K562 (cell line): ENCODE measurements at regions not wholly inside any gene's neighbourhood (a gene's known extent, or its start where the extent isn't known, plus 50 kb on each side); places are given as distances from the start of the nearest gene placed in this dataset.

Experiments
- ATAC-seq: fragments of 200-7000 bp; cut with Tn5 transposase; 3 replicates; pipeline ENCODE4 v1.9.1; 2020; ENCODE audit warnings: moderate library complexity
- BruUV-seq: library from RNA; stranded (reverse); fragments of 400-500 nt; replicated peaks from 2 replicates; lab custom pipeline; 2021; lab: Mats Ljungman, UMichigan
- CTCF ChIA-PET: fragments of 300-600 bp; formaldehyde crosslinking; extraction: SDS; loops from one replicate; lab custom pipeline; 2021; ENCODE audit warnings: low intra/inter-chr PET ratio; lab: Yijun Ruan, JAX
- POLR2A ChIA-PET: fragments of 300-600, 350-650 bp; sonication (Branson Sonifier 250); formaldehyde crosslinking; extraction: SDS; loops from one replicate; lab custom pipeline; 2021; ENCODE audit warnings: antibody characterized with exemption, inconsistent platforms; lab: Yijun Ruan, JAX
- DNase-seq, 4 experiments: peaks; one replicate each; pipeline versions ENCODE4 v3.0.0 to v3.0.0-alpha.2; 2011 to 2018; ENCODE audit warnings: low spot score in 3 of 4, mixed read lengths in 3 of 4; ENCODE audit errors: extremely low read depth in 1 of 4
- FAIRE-seq: peaks from 2 replicates; lab custom pipeline; 2011; peaks lifted over from hg19 to GRCh38; lab: Jason Lieb, UNC
- H2AFZ ChIP-seq: 2 replicates; pipeline ENCODE4 v1.6.0; 2011; ENCODE audit warnings: low read depth, low read length, control low read depth, inconsistent platforms
- H3K27ac ChIP-seq: fragments of 200-600 bp; 3 replicates; pipeline ENCODE4 v1.8.0; 2011; ENCODE audit warnings: low read depth, mild to moderate bottlenecking, control low read depth, inconsistent platforms, low read length, moderate library complexity, mixed read lengths; ENCODE audit errors: extremely low read depth
- H3K27me3 ChIP-seq, 2 experiments: fragments of 300-600 bp in 1 of 2; 2 replicates in 1 of 2; 3 replicates in 1 of 2; pipeline versions ENCODE4 v1.6.0 to v1.8.0; 2011; ENCODE audit warnings: inconsistent platforms in 2 of 2, low read length in 2 of 2, mild to moderate bottlenecking in 1 of 2, mixed read lengths in 1 of 2, moderate library complexity in 1 of 2; ENCODE audit not compliant: control insufficient read depth in 2 of 2, insufficient read depth in 2 of 2
- H3K36me3 ChIP-seq: fragments of 300-600 bp; 3 replicates; pipeline ENCODE4 v1.8.0; 2011; ENCODE audit warnings: mild to moderate bottlenecking, low read length, inconsistent platforms; ENCODE audit not compliant: control insufficient read depth, insufficient read depth
- H3K4me1 ChIP-seq, 2 experiments: fragments of 200-600 bp in 1 of 2; replicated peaks in 1 of 2; 2 replicates in 1 of 2; 3 replicates in 1 of 2; pipeline versions ENCODE4 v1.5.1 to v1.8.0; 2011; ENCODE audit warnings: inconsistent platforms in 2 of 2, low read length in 2 of 2, mild to moderate bottlenecking in 1 of 2, mixed read lengths in 1 of 2, moderate library complexity in 1 of 2; ENCODE audit not compliant: control insufficient read depth in 2 of 2, insufficient read depth in 2 of 2
- H3K4me2 ChIP-seq: 2 replicates; pipeline ENCODE4 v1.6.1; 2011; ENCODE audit warnings: low read length, control low read depth, inconsistent platforms, mixed read lengths; ENCODE audit not compliant: insufficient read depth
- H3K4me3 ChIP-seq: fragments of 200-600 bp; sonication (generic), shearing (Covaris generic); 2 replicates; pipeline ENCODE4 v1.5.1; 2016; ENCODE audit warnings: control low read depth, inconsistent platforms
- H3K79me2 ChIP-seq: fragments of 200-600 bp; 3 replicates; pipeline ENCODE4 v1.8.0; 2011; ENCODE audit warnings: low read length, inconsistent platforms; ENCODE audit not compliant: control insufficient read depth, insufficient read depth
- H3K9ac ChIP-seq, 2 experiments: 2 replicates each; pipeline versions ENCODE4 v1.6.0 to v1.6.1; 2011; ENCODE audit warnings: low read depth in 2 of 2, low read length in 2 of 2, control low read depth in 1 of 2, inconsistent platforms in 1 of 2, mild to moderate bottlenecking in 1 of 2, mixed read lengths in 1 of 2; ENCODE audit not compliant: insufficient read depth in 1 of 2
- H3K9me1 ChIP-seq: one replicate; pipeline ENCODE4 v1.6.0; 2011; ENCODE audit warnings: inconsistent platforms, mild to moderate bottlenecking, low read length, moderate library complexity; ENCODE audit not compliant: control insufficient read depth, insufficient read depth
- H3K9me3 ChIP-seq: replicated peaks from 2 replicates; pipeline ENCODE4 v1.5.1; 2011; ENCODE audit warnings: low read depth, low read length, inconsistent platforms; ENCODE audit not compliant: control insufficient read depth, insufficient read depth
- H4K20me1 ChIP-seq: replicated peaks from 2 replicates; pipeline ENCODE4 v1.6.1; 2011; ENCODE audit warnings: low read length, inconsistent platforms, mixed read lengths; ENCODE audit not compliant: control insufficient read depth, insufficient read depth
- C11orf30 ChIP-seq: fragments of 450-650 bp; IDR thresholded peaks from 2 replicates; pipeline ENCODE4 v1.6.1; 2016; ENCODE audit warnings: low read depth, mild to moderate bottlenecking
- CHD7 ChIP-seq: fragments of 200-600 bp; sonication (generic); IDR thresholded peaks from one replicate; pipeline ENCODE4 v1.6.1; 2012; ENCODE audit warnings: mild to moderate bottlenecking, low read depth, low read length, inconsistent platforms
- HNRNPUL1 ChIP-seq: fragments of 200-400 bp; formaldehyde crosslinking; IDR thresholded peaks from 2 replicates; pipeline ENCODE4 v1.6.1; 2017; ENCODE audit warnings: low read length
- KLF1 ChIP-seq: fragments of 450-650 bp; IDR thresholded peaks from 2 replicates; pipeline ENCODE4 v1.6.1; 2016; ENCODE audit warnings: missing genetic modification characterization, missing compliant biosample characterization
- NCOA6 ChIP-seq: fragments of 450-650 bp; IDR thresholded peaks from 2 replicates; pipeline ENCODE4 v1.6.1; 2017; ENCODE audit warnings: mild to moderate bottlenecking
- NUFIP1 ChIP-seq: fragments of 450-650 bp; IDR thresholded peaks from 2 replicates; pipeline ENCODE4 v1.6.1; 2018; ENCODE audit not compliant: partially characterized antibody
- POLR2G ChIP-seq: fragments of 200-400 bp; formaldehyde crosslinking; IDR thresholded peaks from 2 replicates; pipeline ENCODE4 v1.6.1; 2017; ENCODE audit warnings: low read depth, mild to moderate bottlenecking, antibody characterized with exemption, low read length, moderate library complexity
- PREB ChIP-seq: sonication (generic); formaldehyde crosslinking; IDR thresholded peaks from 2 replicates; pipeline ENCODE4 v1.8.1; 2023; ENCODE audit warnings: mild to moderate bottlenecking, missing genetic modification reagents
- PTRF ChIP-seq: fragments of 450-650 bp; IDR thresholded peaks from 2 replicates; pipeline ENCODE4 v1.6.1; 2016; ENCODE audit warnings: mild to moderate bottlenecking, missing genetic modification characterization, missing compliant biosample characterization
- ZNF263 ChIP-seq: sonication (generic); formaldehyde crosslinking; IDR thresholded peaks from 2 replicates; pipeline ENCODE4 v1.8.0; 2022; ENCODE audit warnings: mild to moderate bottlenecking, missing genetic modification reagents, borderline replicate concordance
- ZNF354B ChIP-seq: fragments of 250-450 bp; sonication (Bioruptor Pico); IDR thresholded peaks from 2 replicates; pipeline ENCODE4 v1.4.0; 2020
- ZNF77 ChIP-seq: fragments of 250-450 bp; sonication (Bioruptor Pico); IDR thresholded peaks from 2 replicates; pipeline ENCODE4 v1.5.0; 2020
- WGBS: fragments of 100-300 bp; shearing (Covaris generic); methylation state at CpG from one replicate; pipeline ENCODE4 v1.1.6; 2016; ENCODE audit warnings: low coverage, mixed read lengths; ENCODE audit not compliant: insufficient coverage; ENCODE audit errors: missing lambda C conversion rate; 5-methylcytosine and 5-hydroxymethylcytosine counted together
- in situ Hi-C: fragments of 300-500 bp; cut with MboI; formaldehyde crosslinking; loops from 4 replicates; pipeline ENCODE4 v1.15.0; 2018; ENCODE audit warnings: inconsistent platforms, mixed read lengths
- intact Hi-C: fragments of 100-400 bp; cut with micrococcal nuclease; formaldehyde crosslinking; loops from 2 replicates; pipeline ENCODE4 v1.14.2; 2022

GRCh38 chrX:109795682-109796081 lies 62.6 kb upstream of the ACSL4 start:
- FAIRE-seq (no peak), DNase-seq (no peak), ATAC-seq (no peak)
- Histone ChIP-seq H3K4me2 (no peak overlapping the region), H3K27ac (no peak overlapping the region), H3K4me3 (no peak overlapping the region), H3K4me1 (no peaks in the 10 kb centered on the region), H4K20me1 (no peaks in the 10 kb centered on the region), H3K27me3 (peaks cover 0 to 2% of the 10 kb centered on the region in 2 experiments; a peak in 1 of 5 replicates), H3K9me1 (no peaks in the 10 kb centered on the region), H2AFZ (no peak overlapping the region), H3K79me2 (no peaks in the 10 kb centered on the region), H3K9me3 (no peaks in the 10 kb centered on the region), H3K9ac (no peak overlapping the region), H3K36me3 (no peaks in the 10 kb centered on the region)
- ChIA-PET CTCF (no interaction called here), POLR2A (interaction anchor here (0.7 kb wide), 1 partner anchor 13 kb away, joined by 3 read pairs; no protein-coding TSS in a partner anchor)
- 13% methylated on average over 4 of the region's 4 CpGs for WGBS
- no peak for TF ChIP-seq NUFIP1
- TF ChIP-seq CHD7, result no peak
- no peak for TF ChIP-seq PTRF (tag)
- no peak for TF ChIP-seq ZNF77 (CRISPR knock-in tag)
- TF ChIP-seq ZNF263, result no peak
- no peak for TF ChIP-seq ZNF354B (CRISPR knock-in tag)
- TF ChIP-seq HNRNPUL1, result no peak
- TF ChIP-seq KLF1 (tag), result no peak
- no peak for TF ChIP-seq POLR2G
- TF ChIP-seq C11orf30, result no peak
- TF ChIP-seq PREB (CRISPR knock-in tag), result no peak
- no peak for TF ChIP-seq NCOA6
- in situ Hi-C loops (no loop called here), intact Hi-C loops (no loop called here)
- BruUV-seq, result no TSS peak
